ENCODE measurements at regions not wholly inside any gene's neighbourhood (a gene's known extent, or its start where the extent isn't known, plus 50 kb on each side); places are given as distances from the start of the nearest gene placed in this dataset.

GRCh38 chr13:87452281-87452680, 218.9 kb upstream of the SLITRK5 start:
- Histone ChIP-seq H3K4me3 (no peak overlapping the region), H3K36me3 (no peaks in the 10 kb centered on the region), H3K4me1 (ENCODE audit: low read depth) (no peaks in the 10 kb centered on the region), H3K27ac (no peak overlapping the region), H3K27me3 (no peaks in the 10 kb centered on the region), H3K9me3 (ENCODE audit: low read depth) (no peaks in the 10 kb centered on the region)
- TF ChIP-seq, protein P1, sequence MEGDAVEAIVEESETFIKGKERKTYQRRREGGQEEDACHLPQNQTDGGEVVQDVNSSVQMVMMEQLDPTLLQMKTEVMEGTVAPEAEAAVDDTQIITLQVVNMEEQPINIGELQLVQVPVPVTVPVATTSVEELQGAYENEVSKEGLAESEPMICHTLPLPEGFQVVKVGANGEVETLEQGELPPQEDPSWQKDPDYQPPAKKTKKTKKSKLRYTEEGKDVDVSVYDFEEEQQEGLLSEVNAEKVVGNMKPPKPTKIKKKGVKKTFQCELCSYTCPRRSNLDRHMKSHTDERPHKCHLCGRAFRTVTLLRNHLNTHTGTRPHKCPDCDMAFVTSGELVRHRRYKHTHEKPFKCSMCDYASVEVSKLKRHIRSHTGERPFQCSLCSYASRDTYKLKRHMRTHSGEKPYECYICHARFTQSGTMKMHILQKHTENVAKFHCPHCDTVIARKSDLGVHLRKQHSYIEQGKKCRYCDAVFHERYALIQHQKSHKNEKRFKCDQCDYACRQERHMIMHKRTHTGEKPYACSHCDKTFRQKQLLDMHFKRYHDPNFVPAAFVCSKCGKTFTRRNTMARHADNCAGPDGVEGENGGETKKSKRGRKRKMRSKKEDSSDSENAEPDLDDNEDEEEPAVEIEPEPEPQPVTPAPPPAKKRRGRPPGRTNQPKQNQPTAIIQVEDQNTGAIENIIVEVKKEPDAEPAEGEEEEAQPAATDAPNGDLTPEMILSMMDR (IDR thresholded peaks at IDR 0.05; ENCODE audit: low read depth, low read length) = no peak
- DNase-seq (ENCODE audit: low read depth in 1 of 2, low spot score in 1 of 2) = no peak

DNA sequence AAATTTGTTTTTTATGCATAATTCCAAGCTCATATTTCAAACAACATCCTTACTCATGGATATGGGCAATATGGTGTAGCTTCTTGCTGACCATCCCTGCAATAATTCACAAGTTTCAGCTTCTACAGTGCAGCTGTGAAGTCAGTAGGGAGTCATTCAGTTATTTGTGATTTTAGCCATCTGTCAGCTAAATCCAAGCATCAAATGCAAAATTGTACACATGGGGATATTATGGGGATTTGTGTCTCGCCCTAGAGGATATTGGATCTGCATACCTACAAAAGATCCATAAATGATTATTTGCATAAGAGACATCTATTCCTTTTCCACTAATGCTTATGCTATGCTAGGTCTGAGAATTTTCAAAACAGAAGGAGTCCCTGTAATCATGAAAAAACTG, 217.9 kb upstream of the SLITRK5 start:
- Histone ChIP-seq H3K27ac (no peak overlapping the region), H3K4me3 (no peak overlapping the region), H3K36me3 (no peaks in the 10 kb centered on the region), H3K27me3 (no peaks in the 10 kb centered on the region), H3K9me3 (ENCODE audit: low read depth) (no peaks in the 10 kb centered on the region), H3K4me1 (ENCODE audit: low read depth) (no peaks in the 10 kb centered on the region)
- no peak for DNase-seq (ENCODE audit: low read depth in 1 of 2, low spot score in 1 of 2)
- TF ChIP-seq, protein P1 (IDR thresholded peaks at IDR 0.05; ENCODE audit: low read depth, low read length) = no peak

- no peaks in the 10 kb centered on the region for H3K27me3 ChIP-seq
- no peaks in the 10 kb centered on the region for H3K4me1 ChIP-seq (ENCODE audit: low read depth)
- TF ChIP-seq, protein P1 (IDR thresholded peaks at IDR 0.05; ENCODE audit: low read depth, low read length) = no peak
- no peak overlapping the region for H3K27ac ChIP-seq
- DNase-seq (ENCODE audit: low read depth in 1 of 2, low spot score in 1 of 2) = no peak
- H3K9me3 ChIP-seq (ENCODE audit: low read depth) = no peaks in the 10 kb centered on the region
- no peak overlapping the region for H3K4me3 ChIP-seq
- no peaks in the 10 kb centered on the region for H3K36me3 ChIP-seq
Observed at GRCh38 chr13:87459419-87459818, 211.8 kb upstream of the SLITRK5 start.

- Histone ChIP-seq H3K4me1 (ENCODE audit: low read depth) (no peaks in the 10 kb centered on the region), H3K27ac (no peak overlapping the region), H3K4me3 (no peak overlapping the region), H3K27me3 (no peaks in the 10 kb centered on the region), H3K9me3 (ENCODE audit: low read depth) (no peaks in the 10 kb centered on the region), H3K36me3 (no peaks in the 10 kb centered on the region)
- no peak for DNase-seq (ENCODE audit: low read depth in 1 of 2, low spot score in 1 of 2)
- TF ChIP-seq, protein P1 (IDR thresholded peaks at IDR 0.05; ENCODE audit: low read depth, low read length) = no peak
Observed at GRCh38 chr13:87497426-87497825, 173.7 kb upstream of the SLITRK5 start.

- TF ChIP-seq, protein P1 (IDR thresholded peaks at IDR 0.05; ENCODE audit: low read depth, low read length) = no peak
- Histone ChIP-seq H3K4me1 (ENCODE audit: low read depth) (no peaks in the 10 kb centered on the region), H3K27me3 (no peaks in the 10 kb centered on the region), H3K4me3 (no peak overlapping the region), H3K36me3 (no peaks in the 10 kb centered on the region), H3K9me3 (ENCODE audit: low read depth) (no peaks in the 10 kb centered on the region), H3K27ac (no peak overlapping the region)
- peak in 1 of 2 donors; percentile 70 for DNase-seq (ENCODE audit: low read depth in 1 of 2, low spot score in 1 of 2)
Observed at GRCh38 chr13:87498681-87499080, 172.5 kb upstream of the SLITRK5 start.

GRCh38 chr13:87524775-87525174, 146.4 kb upstream of the SLITRK5 start:
- H3K27ac ChIP-seq = no peak overlapping the region
- no peaks in the 10 kb centered on the region for H3K36me3 ChIP-seq
- DNase-seq (ENCODE audit: low read depth in 1 of 2, low spot score in 1 of 2) = no peak
- TF ChIP-seq, protein P1 (IDR thresholded peaks at IDR 0.05; ENCODE audit: low read depth, low read length) = no peak
- no peaks in the 10 kb centered on the region for H3K4me1 ChIP-seq (ENCODE audit: low read depth)
- no peaks in the 10 kb centered on the region for H3K27me3 ChIP-seq
- no peaks in the 10 kb centered on the region for H3K9me3 ChIP-seq (ENCODE audit: low read depth)
- no peak overlapping the region for H3K4me3 ChIP-seq

Measured in cardiac muscle cell (in vitro differentiated cells and primary cell).